Uterus (tissue), 2 donors: ENCODE measurements at regions not wholly inside any gene's neighbourhood (a gene's known extent, or its start where the extent isn't known, plus 50 kb on each side); places are given as distances from the start of the nearest gene placed in this dataset.

Experiments used
- POLR2A ChIP-seq, 2 donors: fragments of 450-650 bp; IDR thresholded peaks; one replicate each; pipeline ENCODE4 v1.6.1; 2016; ENCODE audit warnings: antibody characterized with exemption in 2 of 2, mild to moderate bottlenecking in 1 of 2, moderate library complexity in 1 of 2
- TF ChIP-seq, protein P1 (sequence below), 4 experiments: fragments of 200-600 bp in 2 of 4; fragments of 450-650 bp in 2 of 4; sonication (generic) in 2 of 4; IDR thresholded peaks; one replicate each; pipeline ENCODE4 v1.5.1; 2016 to 2019; ENCODE audit warnings: antibody characterized with exemption in 4 of 4, mild to moderate bottlenecking in 2 of 4, moderate library complexity in 1 of 4

DNA sequence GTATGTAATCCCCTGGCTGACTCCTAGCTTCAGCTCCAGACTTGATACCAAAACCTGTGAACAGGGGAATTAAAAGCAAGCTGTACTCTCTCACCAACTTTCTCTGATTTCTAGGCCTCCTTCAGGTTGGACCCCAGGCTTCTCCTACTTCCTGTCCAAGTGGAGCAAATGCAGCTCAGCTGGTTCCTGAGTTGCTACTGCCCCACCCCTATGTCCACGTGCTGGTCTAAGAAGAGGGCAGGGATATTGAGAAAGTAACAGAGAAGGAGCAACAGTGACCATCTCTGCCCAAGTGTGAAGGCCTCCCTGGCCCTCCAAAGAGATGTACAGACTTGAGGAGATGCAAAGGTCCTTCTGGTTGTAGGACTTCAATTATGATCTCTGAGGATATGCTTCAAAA is 188.3 kb upstream of the MCHR2 start:
- TF ChIP-seq, protein P1, sequence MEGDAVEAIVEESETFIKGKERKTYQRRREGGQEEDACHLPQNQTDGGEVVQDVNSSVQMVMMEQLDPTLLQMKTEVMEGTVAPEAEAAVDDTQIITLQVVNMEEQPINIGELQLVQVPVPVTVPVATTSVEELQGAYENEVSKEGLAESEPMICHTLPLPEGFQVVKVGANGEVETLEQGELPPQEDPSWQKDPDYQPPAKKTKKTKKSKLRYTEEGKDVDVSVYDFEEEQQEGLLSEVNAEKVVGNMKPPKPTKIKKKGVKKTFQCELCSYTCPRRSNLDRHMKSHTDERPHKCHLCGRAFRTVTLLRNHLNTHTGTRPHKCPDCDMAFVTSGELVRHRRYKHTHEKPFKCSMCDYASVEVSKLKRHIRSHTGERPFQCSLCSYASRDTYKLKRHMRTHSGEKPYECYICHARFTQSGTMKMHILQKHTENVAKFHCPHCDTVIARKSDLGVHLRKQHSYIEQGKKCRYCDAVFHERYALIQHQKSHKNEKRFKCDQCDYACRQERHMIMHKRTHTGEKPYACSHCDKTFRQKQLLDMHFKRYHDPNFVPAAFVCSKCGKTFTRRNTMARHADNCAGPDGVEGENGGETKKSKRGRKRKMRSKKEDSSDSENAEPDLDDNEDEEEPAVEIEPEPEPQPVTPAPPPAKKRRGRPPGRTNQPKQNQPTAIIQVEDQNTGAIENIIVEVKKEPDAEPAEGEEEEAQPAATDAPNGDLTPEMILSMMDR (IDR thresholded peaks at IDR 0.05), result no peak
- TF ChIP-seq POLR2A (IDR thresholded peaks at IDR 0.05), result no peak
